Coronary artery (tissue), 2 donors: ENCODE measurements at regions not wholly inside any gene's neighbourhood (a gene's known extent, or its start where the extent isn't known, plus 50 kb on each side); places are given as distances from the start of the nearest gene placed in this dataset.
"Not testable (repeated sequence)": the region's sequence is repeated elsewhere in the genome, so short reads cannot be mapped to it uniquely, and the experiment has no call there.

Experiments
- DNase-seq: peaks from one replicate; pipeline ENCODE4 v3.0.0-alpha.2; 2017; ENCODE audit warnings: low spot score
- H3K27ac ChIP-seq, 2 donors: fragments of 200-600 bp; sonication (generic); one replicate each; pipeline ENCODE4 v1.5.1; 2016 to 2019
- H3K4me3 ChIP-seq: fragments of 200-600 bp; sonication (generic); 2 replicates; pipeline ENCODE4 v1.5.1; 2016; ENCODE audit warnings: mild to moderate bottlenecking, moderate library complexity
- TF ChIP-seq, protein P1 (sequence below): fragments of 200-600 bp; sonication (generic); IDR thresholded peaks from one replicate; pipeline ENCODE4 v1.5.1; 2019; ENCODE audit warnings: antibody characterized with exemption

- DNase-seq: no peak
- TF ChIP-seq, protein P1, sequence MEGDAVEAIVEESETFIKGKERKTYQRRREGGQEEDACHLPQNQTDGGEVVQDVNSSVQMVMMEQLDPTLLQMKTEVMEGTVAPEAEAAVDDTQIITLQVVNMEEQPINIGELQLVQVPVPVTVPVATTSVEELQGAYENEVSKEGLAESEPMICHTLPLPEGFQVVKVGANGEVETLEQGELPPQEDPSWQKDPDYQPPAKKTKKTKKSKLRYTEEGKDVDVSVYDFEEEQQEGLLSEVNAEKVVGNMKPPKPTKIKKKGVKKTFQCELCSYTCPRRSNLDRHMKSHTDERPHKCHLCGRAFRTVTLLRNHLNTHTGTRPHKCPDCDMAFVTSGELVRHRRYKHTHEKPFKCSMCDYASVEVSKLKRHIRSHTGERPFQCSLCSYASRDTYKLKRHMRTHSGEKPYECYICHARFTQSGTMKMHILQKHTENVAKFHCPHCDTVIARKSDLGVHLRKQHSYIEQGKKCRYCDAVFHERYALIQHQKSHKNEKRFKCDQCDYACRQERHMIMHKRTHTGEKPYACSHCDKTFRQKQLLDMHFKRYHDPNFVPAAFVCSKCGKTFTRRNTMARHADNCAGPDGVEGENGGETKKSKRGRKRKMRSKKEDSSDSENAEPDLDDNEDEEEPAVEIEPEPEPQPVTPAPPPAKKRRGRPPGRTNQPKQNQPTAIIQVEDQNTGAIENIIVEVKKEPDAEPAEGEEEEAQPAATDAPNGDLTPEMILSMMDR: no peak
- Histone ChIP-seq H3K4me3 (no peak overlapping the region), H3K27ac (no peak overlapping the region)
Measured at GRCh38 chr12:61290473-61290872, 969.7 kb upstream of the USP15 start.

DNA sequence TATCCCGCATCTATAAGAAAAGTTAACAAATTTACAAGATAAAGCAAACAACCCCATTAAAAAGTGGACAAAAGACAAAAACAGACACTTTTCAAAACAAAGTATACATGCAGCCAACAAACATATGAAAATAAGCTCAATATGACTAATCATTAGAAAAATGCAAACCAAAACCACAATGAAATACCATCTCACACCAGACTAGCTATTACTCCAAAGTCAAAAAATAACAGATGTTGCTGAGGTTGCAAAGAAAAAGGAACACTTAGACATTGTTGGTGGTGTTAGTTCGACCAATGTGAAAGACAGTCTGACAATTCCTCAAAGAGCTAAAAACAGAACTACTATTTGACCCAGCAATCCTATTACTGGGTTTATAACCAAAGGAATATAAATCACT lies 968.6 kb upstream of the USP15 start:
- TF ChIP-seq, protein P1: no peak
- no peak overlapping the region for H3K4me3 ChIP-seq
- H3K27ac ChIP-seq: no peak overlapping the region
- no peak for DNase-seq

DNA sequence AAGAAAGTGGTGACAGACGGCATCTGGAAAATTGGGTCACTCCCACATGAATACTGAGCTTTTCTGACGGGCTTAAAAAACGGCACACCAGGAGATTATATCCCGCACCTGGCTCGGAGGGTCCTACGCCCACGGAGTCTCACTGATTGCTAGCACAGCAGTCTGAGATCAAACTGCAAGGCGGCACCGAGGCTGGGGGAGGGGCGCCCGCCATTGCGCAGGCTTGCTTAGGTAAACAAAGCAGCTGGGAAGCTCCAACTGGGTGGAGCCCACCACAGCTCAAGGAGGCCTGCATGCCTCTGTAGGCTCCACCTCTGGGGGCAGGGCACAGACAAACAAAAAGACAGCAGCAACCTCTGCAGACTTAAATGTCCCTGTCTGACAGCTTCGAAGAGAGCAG lies 966.2 kb upstream of the USP15 start:
- not testable (repeated sequence) for H3K4me3 ChIP-seq, H3K27ac ChIP-seq, DNase-seq

DNA sequence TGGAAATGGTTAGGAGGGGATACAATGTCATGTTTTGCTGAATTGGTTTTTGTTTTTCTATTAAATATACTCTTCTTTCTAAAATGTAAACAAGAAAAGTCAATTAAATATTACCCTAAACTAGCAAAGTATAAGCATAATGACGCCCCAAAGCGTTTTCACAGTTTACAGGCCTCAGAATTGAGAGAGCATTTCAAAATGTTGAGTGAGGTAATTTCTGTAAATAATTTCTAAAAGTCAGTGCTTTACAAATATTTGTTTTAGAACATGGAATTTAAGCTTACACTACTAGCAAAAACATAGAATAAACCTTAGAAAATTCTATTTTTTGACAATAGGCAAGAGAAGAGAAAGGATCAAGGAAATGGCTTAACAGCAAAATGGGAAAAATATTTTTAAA lies 958.4 kb upstream of the USP15 start:
- DNase-seq: no peak
- Histone ChIP-seq H3K4me3 (no peak overlapping the region), H3K27ac (no peak overlapping the region)
- TF ChIP-seq, protein P1: no peak

DNA sequence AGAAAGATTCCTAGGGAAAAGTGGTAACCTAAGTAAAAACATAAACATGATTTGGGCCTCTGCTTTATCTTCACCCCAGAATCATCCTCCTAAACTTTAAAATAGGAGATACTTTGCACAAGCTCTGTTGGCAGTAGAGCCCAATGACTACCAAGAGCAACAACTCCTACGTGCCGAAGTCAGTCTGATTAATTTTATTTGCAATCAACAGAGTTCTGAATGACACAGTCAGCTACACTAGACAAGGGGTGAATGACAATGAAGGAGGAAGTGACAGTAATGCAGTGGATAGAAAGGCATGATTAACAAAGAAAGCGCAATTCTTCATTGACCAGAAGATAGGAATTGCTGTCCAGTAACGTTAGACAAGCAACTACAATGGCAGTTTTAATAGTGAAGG lies 957.9 kb upstream of the USP15 start:
- Histone ChIP-seq H3K27ac (no peak overlapping the region), H3K4me3 (no peak overlapping the region)
- TF ChIP-seq, protein P1: no peak
- no peak for DNase-seq

DNA sequence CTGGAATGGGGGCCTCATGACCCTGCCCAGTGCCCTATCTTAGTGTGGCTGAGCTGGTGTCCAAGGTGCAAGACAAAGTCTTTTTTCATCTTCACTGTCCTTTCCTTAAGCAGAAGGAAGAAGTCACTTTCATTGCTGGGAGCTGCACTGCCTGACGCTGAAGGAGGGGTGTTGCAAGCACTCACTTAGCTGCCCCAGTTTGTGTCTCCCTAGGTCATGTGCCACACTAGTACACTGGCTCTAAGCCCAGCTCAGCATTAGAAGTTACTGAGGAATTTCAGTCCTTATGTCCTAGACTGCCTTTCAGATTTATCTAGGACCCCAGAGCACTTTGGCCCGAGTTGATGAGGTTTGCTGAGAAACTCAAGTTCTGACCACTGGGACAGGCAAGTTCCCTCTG lies 952.0 kb upstream of the USP15 start:
- DNase-seq: no peak
- H3K27ac ChIP-seq: no peak overlapping the region
- TF ChIP-seq, protein P1: no peak
- H3K4me3 ChIP-seq: no peak overlapping the region

- DNase-seq: no peak
- H3K27ac ChIP-seq: no peak overlapping the region
- H3K4me3 ChIP-seq: no peak overlapping the region
- TF ChIP-seq, protein P1: no peak
Measured at GRCh38 chr12:61311413-61311812, 948.8 kb upstream of the USP15 start.

DNA sequence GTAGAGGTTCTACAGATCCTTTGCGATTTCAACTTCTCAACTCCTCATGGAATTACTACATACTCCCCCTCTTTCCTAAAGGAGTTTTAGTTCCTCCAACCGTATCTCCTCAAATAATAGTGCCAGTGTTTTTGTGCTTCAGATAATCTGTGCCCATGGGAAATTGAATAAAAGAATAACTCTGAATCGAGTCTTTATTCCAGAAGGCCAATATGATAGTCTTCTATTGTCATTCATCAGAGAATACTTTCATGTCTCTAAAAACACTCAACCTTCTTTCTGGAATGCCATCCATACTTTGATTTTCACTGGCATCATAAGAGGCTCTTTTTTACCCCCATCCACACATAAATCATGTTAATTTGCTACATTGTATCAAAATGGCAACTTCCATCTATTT lies 911.3 kb upstream of the USP15 start:
- TF ChIP-seq, protein P1: no peak
- Histone ChIP-seq H3K4me3 (no peak overlapping the region), H3K27ac (no peak overlapping the region)
- DNase-seq: no peak
